NCI-H526 (cell line): ENCODE measurements at regions not wholly inside any gene's neighbourhood (a gene's known extent, or its start where the extent isn't known, plus 50 kb on each side); places are given as distances from the start of the nearest gene placed in this dataset.

Experiments
- DNase-seq, 2 experiments: peaks; one replicate each; lab custom pipeline; 2025; lab: John Stamatoyannopoulos, UW

DNA sequence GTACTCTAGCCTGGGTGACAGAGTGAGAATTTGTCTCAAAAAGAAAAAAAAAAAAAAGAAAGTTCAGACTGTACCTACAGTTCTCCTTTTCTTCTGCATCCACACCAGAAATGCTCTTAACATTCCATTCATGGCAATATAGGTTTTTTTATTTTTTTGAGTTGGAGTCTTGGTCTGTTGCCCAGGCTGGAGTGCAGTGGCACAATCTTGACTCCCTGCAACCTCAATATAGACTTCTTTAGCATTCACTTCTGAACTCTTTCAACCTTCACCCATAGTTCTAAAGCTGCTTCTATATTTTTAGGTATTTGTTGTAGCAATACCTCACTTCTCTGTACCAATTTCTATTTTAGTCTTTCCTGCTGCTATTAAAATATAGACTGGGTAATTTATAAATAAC, 1095.7 kb downstream of the FLRT2 start:
- DNase-seq, result no peak

DNA sequence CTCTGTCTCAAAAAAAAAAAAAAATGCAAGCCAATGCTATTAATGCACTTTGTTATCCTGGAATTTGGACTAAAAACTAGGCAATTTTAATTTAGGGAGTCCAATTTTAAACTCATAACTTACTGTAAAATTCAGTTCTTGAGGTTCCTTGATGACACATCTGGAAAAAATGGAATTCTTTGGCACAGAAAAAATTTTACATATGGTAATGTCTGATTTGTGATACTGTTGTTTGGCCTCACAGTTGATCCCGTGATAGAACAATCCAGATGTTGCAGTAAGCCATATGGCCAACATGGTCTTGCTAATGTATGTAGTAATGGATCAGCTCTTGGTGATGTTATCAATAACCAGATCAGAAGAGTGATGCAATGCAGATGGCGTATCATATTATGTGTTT, 1089.8 kb downstream of the FLRT2 start:
- no peak for DNase-seq

DNA sequence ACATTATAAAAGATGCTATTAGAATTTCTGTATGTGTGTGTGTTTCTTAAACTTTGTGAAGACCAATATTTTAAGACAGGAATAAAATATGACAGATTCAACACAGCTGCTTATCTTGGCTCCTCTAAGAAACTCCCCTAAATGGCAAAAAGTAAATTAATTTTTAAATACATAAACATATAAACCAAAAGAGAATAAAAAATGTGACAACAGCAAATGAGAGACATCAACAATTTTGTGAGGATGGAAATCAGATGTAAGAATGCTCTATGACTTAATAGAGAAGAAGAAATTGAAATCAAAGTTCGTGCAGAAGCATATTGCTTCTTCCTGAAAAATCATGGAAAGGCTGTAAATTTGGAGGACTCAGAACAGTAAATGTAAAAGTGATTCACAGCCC, 1083.8 kb downstream of the FLRT2 start:
- no peak for DNase-seq

DNA sequence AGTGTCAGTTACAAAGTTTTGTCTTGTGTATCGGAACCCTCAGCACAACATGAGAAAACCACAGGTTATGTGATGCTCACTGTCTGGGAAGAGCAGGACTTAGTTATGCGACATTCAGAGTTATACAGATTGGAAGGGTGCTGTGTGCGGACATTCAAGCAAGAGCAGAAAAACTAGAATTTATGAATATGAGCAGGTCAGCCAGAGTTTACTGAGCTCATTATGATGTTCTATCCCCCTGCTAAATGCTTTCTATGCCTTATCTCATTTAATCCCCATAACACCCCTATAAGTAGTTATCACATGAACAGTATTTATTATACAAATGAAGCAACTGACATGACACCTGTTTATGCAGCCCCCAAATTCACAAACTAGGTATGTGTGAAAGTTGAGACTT, 1083.2 kb downstream of the FLRT2 start:
- no peak for DNase-seq

DNA sequence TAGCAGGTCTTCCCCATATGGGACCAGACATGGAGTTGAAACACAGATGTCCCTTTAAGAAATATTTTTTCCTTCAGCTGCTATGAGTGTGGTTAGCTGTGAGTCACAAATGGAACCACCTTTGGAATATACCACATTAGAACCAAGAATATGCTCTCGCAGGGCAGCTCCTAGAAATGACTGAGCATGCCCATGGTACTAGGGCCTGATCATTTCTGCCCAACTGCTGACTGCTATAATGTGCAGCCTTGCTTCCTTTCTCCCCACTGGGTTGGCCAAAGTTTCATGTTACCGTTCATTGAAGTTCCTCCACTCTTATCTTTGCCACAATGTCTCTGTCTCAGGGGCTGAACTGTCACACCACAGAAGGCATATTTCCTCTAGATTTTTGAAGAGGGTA, 1074.6 kb downstream of the FLRT2 start:
- no peak for DNase-seq

DNA sequence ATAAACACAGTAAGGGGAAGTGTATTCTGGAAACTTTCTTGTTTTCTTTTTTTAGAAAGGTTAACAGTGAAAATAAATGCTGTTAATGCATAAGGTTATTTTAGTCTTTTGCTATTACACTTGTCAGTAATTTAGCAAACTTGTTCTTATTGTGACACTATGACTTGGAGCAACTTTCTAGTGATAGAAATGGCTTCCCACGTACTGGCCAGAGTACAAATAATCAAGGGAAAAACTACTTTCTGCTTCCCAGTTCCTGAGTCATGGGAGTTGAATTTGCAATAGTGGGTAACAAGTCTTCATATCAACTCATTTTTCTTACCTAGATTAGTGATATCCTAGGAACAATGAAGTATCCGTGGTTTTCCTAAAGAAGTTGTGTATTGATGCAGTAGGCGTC, 1072.3 kb downstream of the FLRT2 start:
- DNase-seq, result no peak

DNA sequence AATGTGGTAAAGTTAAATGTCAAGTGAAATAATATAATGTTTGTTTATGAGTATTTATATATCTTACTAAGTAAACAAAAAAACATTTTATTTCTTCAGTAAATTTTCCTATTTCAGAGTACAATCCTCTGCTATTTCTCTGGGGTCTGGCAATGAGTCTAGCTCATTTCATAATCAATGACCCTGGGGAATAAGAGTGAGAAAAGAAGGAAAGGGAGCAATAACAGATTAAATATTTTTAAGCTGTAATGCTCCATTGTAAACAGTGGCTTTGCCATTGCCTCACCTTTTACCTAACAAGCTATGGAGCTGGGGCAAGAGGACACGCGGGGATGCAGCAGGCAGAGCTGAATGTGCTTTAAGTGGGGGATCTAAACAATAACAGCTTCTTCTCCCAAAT, 1071.9 kb downstream of the FLRT2 start:
- DNase-seq, result no peak

DNA sequence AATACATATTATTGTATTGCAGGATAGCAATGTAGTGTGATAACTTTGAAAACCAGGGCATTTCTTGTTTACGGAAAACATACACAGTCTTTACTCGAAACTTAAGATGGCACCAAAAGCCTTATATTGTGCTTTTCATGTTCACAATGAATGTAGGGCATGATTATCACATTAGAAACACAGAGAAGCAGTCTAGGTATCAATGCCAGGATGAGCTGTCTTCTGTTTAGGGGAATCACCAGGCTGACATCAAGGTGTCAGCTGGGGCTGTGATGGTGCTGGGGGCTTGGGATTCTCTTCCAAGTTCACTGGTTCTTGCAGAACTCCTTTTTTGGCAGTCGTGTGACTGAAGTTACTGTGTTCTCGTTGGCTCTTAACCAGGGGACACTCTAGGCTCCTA, 1067.3 kb downstream of the FLRT2 start:
- no peak for DNase-seq

DNA sequence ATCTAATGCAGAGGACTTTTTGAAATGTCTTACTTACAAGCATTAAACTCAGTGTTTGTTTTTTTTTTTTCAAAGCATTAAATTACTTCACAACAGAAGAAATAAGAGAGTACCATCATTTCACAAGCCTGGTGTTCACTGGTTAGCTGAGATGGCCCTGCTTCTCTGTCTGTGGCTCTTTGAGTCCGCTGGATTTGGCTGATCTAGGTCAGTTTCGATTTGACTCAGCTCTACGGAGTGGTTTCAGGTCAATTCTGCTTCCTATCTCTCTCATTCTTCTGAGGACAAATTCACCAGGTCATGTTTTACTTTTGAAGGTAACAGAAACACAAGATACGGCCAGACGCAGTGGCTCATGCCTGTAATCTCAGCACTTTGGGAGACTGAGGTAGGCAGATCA, 1066.1 kb downstream of the FLRT2 start:
- DNase-seq, result no peak

DNA sequence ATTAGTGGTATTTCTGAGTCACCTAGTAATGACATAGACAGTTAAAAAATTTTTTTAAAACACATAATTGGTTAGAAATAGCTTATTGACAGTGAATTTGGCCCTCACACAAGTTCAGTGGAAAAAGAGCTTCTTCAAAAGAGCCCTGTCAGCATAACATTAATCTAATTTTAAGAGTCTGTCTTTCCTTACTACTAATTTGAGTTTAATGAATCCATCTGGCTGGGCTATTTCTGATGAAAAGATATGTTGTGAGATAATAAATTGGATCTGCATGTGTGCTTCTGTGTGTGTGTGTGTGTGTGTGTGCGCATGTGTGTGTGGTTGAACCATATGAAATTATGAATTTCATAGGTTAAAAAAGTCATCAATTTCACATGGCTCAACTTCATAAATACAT, 1045.2 kb downstream of the FLRT2 start:
- DNase-seq, result no peak

DNA sequence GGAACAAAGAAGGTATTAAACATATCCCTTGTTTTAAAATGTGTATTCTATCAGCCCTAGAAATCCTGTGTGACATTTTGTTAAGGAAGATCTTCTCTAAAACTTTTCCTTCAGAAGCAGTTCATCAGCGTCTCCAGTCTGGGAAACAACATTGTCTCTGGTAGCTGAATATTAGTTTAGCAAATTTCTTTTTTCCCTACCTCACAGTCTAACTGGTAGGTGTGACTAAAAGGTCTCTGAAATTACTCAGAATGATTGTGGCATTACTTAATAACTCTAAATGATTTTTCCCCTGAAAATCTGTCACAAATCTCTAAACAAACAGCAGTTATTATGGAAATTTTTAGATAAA, 1044.8 kb downstream of the FLRT2 start:
- DNase-seq, result no peak

DNA sequence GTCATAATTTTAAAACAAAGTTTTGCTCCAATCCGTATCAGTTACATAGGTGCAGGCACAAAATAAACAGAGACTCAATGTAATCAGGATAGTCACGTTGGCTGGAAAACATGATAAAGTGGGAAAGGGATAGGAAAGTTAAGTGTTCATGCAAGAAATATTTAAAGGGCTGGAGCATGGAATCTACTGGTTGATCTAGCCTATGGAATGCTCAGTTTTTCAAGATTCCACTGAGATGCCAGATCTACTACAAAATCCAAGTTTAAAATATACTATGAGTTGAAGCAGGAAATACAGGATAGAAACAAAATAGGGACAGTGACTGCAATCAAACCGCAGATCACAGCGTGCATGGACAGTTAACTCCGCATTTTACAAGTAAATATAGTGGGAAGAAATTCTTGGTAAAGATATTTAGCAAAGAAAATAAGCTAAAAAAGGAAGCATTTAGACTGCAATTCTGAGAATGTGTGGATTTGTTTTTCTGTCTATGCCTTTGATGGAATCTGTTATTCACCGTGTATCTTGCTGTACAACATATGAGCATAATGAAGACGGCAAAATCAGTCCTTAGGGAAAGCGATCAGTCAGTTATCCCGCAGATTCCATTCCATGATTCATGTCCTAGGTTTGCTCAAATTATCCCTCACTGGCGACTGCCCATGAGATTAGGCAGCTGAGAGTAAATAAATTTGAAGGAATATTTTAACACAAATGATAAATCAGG, 1044.3 kb downstream of the FLRT2 start:
- no peak for DNase-seq

DNA sequence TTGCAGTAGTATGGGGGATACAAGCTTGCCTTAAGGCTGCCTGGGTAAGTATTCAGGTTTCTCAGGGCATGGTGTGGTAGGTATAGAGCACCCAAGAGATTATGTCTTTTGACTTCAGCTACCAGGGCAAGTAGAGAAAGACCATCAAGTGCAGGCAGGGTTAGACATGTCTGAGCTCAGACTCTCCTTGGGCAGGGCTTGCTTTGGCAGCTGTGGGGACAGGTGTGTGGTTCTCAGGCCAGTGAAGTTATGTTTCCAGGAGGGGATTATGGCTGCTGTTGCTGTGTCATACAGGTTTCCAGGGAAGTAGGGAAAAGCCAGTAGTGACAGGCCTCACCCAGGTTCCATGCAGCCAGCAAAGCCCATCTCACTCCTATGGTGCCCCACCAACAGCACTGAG, 1040.4 kb downstream of the FLRT2 start:
- no peak for DNase-seq

DNA sequence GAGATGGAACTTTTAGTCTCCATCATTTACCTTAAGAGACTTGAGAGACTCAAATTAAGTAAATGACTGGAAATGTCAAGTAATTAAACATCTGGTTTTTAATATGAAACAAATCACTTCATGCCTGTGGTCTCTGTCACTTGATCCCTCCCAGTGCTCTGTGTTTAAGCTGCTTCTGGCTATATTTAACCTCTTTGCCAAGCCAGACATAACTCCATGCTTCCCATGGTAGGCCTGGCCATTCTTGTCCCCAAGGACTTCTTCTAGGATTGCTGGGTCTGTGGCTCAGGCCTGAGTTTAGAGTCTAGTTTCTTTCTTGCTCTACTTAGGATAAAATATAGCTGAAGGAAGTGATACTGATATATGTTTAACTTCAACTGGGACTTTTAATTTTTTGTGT, 1013.6 kb downstream of the FLRT2 start:
- DNase-seq, result no peak

DNA sequence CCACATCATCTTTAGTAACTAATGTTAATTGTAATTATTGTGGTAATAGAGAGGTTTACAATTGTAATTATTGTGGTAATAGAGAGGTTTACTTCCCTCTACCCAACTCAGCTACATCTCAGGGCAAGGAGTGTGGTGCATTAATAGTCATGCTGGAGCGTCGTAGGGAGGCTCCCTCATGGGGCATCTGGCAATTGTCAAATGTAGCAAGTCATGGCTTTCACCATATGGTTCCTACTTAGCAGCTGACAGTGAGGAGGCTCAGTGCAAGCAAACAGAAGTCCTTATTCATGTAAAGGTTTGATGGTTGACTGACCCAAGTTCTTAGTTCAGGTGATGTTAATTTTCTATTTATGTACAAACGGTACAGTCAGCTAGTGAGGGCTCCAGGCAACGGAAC, 1012.0 kb downstream of the FLRT2 start:
- DNase-seq, result no peak

DNA sequence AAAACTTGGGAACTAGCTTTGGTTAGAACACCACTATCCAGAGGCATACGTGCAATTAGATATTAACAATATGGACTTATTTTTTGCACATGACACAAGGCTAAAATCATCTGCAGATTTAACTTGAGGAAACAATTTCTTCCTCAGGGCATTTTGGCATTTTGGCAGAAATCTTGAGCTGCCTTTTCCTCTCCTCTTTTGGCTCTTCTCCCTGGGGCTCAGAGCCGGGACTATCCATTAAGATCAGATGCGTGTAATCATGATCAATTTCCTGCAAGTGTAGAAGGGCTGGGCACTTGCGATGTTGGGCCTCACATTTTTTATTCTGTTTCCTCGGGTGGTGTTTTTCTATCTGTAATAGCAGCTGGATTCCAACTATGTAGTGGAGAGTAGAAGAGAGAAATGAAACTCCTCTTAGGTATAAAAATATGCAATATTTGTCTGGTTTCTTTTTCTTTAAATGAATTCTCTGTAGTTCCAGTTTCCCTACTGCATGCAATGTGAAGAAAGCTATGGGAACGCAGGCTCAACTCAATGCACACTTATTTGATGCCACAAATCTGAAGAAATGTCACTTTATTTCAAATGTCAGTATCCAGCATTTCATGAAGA, 1010.8 kb downstream of the FLRT2 start:
- no peak for DNase-seq

DNA sequence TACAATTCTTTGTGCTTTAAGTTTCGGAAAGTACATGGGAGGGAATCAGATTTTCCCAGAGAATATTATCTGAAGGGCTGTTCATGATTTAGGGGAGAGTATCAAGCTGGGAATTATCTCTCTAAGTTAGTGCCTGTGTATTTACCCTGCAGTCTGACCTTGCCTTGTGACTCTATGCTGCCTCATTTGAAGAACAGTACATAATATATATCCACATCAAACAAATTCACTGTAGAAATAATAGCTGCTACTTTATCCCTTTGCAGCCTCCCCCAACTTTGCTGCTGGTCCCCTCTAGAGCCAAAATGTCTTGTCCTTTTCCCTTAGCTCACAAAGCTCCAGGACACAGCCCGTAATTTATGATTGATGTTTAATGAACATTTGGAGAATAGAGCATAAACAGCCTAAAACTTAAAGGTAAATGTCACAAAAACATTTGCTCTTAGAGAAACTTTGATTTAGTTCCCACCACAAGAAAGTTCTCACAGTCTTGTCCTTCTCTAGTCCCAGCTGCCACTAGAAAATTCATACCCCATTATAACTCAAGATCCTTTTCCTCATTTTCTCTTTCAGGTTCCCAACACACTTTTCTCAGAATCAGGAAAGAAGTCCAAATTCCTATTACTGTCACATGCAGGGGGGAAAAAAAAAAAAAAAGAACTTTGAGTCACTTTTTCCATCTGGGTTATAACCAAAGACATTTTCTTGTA, 1009.6 kb downstream of the FLRT2 start:
- DNase-seq, result no peak

DNA sequence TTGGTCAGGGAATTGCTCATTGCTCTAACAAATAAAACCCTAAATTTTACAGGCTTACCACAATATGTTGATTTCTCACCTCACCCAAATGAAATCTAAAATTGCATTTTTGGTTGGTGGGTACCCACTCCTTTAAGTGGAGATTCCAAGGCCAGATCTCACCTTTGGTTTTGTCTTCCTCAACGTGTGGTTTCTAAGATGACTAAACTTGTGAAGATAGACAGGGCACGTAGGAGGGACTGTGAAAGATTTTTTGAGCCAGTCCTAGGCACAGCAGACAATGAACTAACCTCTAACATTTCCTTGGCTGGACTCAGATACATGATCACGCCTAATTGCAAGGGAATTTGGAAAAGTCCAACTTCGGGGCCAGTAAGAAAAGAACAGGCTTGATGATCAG, 1003.9 kb downstream of the FLRT2 start:
- no peak for DNase-seq

DNA sequence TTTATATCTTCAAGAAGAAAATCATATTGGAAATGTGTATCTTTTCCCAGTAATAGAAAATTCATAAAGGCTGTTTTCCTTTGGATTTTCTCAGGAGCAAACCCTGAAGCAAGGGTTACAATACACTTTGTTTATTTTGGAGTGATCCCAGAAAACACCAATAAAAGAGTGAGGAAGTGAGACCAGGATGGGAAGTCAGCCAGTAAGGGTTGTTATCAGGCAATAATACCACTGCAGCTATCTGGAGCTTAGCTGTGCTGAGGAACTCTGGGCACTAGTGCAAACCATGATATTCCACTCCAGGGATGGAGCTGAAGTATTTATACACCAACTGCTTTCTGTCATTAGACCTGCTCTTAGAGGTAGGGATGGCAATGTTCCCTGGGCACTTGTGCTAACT, 1002.3 kb downstream of the FLRT2 start:
- DNase-seq, result no peak

DNA sequence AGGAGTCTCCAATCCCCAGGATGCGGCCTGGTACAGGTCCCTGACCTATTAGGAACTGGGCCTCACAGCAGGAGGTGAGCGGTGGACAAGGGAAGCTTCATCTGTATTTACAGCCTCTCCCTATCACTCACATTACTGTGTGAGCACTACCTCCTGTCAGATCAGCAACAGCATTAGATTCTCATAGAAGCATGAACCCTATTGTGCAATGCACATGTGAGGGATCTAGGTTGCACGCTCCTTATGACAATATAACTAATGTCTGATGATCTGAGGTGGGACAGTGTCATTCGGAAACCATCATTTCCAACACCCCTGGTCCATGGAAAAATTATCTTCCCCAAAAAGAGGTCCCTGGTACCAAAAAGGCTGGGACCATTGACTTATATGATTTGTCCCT, 1000.5 kb downstream of the FLRT2 start:
- DNase-seq, result no peak

DNA sequence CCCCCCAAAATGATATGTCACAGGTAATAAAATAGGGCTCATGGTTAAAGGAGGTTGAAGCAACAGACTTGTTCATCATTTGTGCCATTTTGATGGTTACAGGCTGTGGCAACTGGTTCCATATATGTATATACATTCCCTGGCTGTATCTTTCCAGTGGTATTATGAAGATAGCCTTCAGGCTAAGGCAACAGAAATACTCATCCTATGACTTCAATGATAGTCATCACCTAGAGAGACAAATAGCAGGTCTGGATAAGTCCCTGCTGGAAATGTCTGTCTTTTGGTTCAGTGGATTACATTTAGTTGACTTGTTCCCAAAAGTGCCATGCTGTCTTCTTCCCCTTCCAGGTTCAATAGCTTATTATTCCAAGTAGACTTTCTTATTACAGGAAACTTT, 997.4 kb downstream of the FLRT2 start:
- no peak for DNase-seq

DNA sequence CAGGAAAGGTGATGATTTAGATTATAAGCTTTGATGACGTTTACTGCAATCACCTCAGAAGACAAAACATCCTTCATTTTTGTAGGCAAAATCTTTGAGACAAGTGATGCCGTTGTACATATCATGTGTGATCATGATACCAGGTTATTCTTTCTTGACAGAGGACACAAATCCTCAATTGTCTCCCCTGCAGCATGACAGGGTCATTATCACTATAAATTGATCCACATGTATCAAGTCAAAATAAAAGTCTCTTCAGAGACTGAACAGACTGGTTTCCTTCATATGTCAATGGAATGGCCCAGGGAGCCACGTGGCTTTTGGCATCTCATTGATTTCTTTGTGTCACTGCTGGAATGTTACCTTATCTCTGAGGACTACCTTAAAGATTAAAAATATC, 995.7 kb downstream of the FLRT2 start:
- no peak for DNase-seq

DNA sequence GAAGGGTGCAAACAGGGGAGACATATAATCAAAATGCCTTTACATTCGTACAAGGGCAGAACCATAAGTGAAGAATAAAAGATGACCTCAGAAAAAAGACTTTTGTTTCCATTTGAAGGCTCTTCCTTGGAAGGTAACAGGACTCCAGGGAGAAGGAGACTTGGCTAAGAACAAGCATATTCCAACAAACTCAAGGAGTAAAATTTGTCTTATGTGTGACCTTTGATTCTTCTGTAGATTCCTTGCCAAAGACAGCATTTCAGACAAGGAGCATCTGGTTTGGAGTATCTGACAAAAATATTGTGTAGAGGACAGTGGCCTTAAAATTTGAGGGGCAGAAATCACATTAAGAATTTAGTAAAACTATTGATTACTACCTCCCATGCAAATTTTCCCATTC, 991.9 kb downstream of the FLRT2 start:
- no peak for DNase-seq
